ENCODE measurements at regions not wholly inside any gene's neighbourhood (a gene's known extent, or its start where the extent isn't known, plus 50 kb on each side); places are given as distances from the start of the nearest gene placed in this dataset.

- no peak for DNase-seq (ENCODE audit: low read depth in 2 of 2)
These were observed 58.1 kb upstream of the ERG start for GRCh38 chr21:38556390-38556789.

GRCh38 chr21:38561205-38561604 is 62.9 kb upstream of the ERG start:
- DNase-seq (ENCODE audit: low read depth in 2 of 2) = no peak

- no peak for DNase-seq (ENCODE audit: low read depth in 2 of 2)
These were observed 63.6 kb upstream of the ERG start for GRCh38 chr21:38561613-38562581.

GRCh38 chr21:38567335-38567969 is 69.2 kb upstream of the ERG start:
- DNase-seq (ENCODE audit: low read depth in 2 of 2) = no peak

GRCh38 chr21:38567970-38568360 is 69.7 kb upstream of the ERG start:
- no peak for DNase-seq (ENCODE audit: low read depth in 2 of 2)

- no peak for DNase-seq (ENCODE audit: low read depth in 2 of 2)
These were observed 71.5 kb upstream of the ERG start for GRCh38 chr21:38569733-38570132.

GRCh38 chr21:38570596-38570995 is 72.3 kb upstream of the ERG start:
- no peak for DNase-seq (ENCODE audit: low read depth in 2 of 2)

- no peak for DNase-seq (ENCODE audit: low read depth in 2 of 2)
These were observed 76.8 kb upstream of the ERG start for GRCh38 chr21:38574895-38575575.

GRCh38 chr21:38577887-38578286 is 79.6 kb upstream of the ERG start:
- no peak for DNase-seq (ENCODE audit: low read depth in 2 of 2)

GRCh38 chr21:38590449-38591217 is 92.4 kb upstream of the ERG start:
- DNase-seq (ENCODE audit: low read depth in 2 of 2) = no peak

- DNase-seq (ENCODE audit: low read depth in 2 of 2) = no peak
These were observed 92.9 kb upstream of the ERG start for GRCh38 chr21:38591218-38591537.

GRCh38 chr21:38596264-38597042 is 98.2 kb upstream of the ERG start:
- DNase-seq (ENCODE audit: low read depth in 2 of 2) = no peak

GRCh38 chr21:38597421-38597820 is 99.1 kb upstream of the ERG start:
- DNase-seq (ENCODE audit: low read depth in 2 of 2) = no peak

GRCh38 chr21:38598413-38598812 is 100.1 kb upstream of the ERG start:
- DNase-seq (ENCODE audit: low read depth in 2 of 2) = no peak

GRCh38 chr21:38599381-38599975 is 101.2 kb upstream of the ERG start:
- DNase-seq (ENCODE audit: low read depth in 2 of 2) = no peak

- DNase-seq (ENCODE audit: low read depth in 2 of 2) = no peak
These were observed 101.8 kb upstream of the ERG start for GRCh38 chr21:38600106-38600505.

GRCh38 chr21:38605236-38605635 is 107.0 kb upstream of the ERG start:
- no peak for DNase-seq (ENCODE audit: low read depth in 2 of 2)

GRCh38 chr21:38609580-38609979 is 111.3 kb upstream of the ERG start:
- DNase-seq (ENCODE audit: low read depth in 2 of 2) = no peak

GRCh38 chr21:38610623-38611251 is 112.5 kb upstream of the ERG start:
- no peak for DNase-seq (ENCODE audit: low read depth in 2 of 2)

GRCh38 chr21:38611277-38611676 is 113.0 kb upstream of the ERG start:
- DNase-seq (ENCODE audit: low read depth in 2 of 2) = no peak
